ENCODE measurements at regions not wholly inside any gene's neighbourhood (a gene's known extent, or its start where the extent isn't known, plus 50 kb on each side); places are given as distances from the start of the nearest gene placed in this dataset.

DNA sequence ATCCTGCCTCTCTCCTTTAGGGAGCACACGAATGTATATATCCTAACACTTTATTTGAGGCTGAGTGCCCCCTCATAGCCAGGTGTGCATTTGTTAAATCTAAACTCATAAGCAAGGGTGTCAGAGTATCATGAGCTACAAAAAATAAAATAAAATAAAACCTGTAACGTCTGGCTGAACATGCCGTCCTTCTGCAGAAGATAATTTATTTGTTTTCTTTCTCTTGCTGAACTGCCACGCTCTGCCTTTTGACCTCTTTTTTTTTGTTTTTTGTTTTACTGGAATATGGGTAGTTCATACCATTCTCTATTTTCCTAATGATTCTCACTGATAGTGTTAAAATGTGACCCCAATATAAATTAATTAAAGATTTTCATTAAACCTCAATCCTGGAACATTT, 117.7 kb upstream of the MPDZ start:
- H3K4me3 ChIP-seq (ENCODE audit: low read depth, low read length) = no peak overlapping the region
- DNase-seq (ENCODE audit: low read depth) = no peak
- TF ChIP-seq, protein P1, sequence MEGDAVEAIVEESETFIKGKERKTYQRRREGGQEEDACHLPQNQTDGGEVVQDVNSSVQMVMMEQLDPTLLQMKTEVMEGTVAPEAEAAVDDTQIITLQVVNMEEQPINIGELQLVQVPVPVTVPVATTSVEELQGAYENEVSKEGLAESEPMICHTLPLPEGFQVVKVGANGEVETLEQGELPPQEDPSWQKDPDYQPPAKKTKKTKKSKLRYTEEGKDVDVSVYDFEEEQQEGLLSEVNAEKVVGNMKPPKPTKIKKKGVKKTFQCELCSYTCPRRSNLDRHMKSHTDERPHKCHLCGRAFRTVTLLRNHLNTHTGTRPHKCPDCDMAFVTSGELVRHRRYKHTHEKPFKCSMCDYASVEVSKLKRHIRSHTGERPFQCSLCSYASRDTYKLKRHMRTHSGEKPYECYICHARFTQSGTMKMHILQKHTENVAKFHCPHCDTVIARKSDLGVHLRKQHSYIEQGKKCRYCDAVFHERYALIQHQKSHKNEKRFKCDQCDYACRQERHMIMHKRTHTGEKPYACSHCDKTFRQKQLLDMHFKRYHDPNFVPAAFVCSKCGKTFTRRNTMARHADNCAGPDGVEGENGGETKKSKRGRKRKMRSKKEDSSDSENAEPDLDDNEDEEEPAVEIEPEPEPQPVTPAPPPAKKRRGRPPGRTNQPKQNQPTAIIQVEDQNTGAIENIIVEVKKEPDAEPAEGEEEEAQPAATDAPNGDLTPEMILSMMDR (IDR thresholded peaks at IDR 0.05; ENCODE audit: insufficient read depth, low read depth, low read length, missing control alignments) = no peak

DNA sequence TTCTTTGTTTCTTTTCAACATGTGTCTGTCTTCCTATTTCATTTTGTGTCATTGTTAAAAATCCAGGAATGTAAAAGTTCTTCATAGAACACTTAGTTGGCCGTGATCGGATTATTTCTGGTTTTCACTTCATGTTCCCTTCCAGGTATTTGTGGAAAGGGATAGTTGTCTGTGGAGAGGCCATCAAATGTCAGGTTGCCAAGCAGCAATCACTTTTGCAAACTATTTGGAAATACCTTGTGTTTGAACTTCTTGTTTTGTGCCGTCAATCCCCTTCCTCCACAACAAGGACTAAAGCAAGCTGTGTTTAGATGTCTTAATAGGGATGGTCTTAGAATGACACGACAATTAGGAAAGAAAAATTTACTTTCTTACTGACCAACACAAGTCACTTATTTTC, 116.9 kb upstream of the MPDZ start:
- no peak overlapping the region for H3K4me3 ChIP-seq (ENCODE audit: low read depth, low read length)
- TF ChIP-seq, protein P1 (IDR thresholded peaks at IDR 0.05; ENCODE audit: insufficient read depth, low read depth, low read length, missing control alignments) = no peak
- DNase-seq (ENCODE audit: low read depth) = no peak

DNA sequence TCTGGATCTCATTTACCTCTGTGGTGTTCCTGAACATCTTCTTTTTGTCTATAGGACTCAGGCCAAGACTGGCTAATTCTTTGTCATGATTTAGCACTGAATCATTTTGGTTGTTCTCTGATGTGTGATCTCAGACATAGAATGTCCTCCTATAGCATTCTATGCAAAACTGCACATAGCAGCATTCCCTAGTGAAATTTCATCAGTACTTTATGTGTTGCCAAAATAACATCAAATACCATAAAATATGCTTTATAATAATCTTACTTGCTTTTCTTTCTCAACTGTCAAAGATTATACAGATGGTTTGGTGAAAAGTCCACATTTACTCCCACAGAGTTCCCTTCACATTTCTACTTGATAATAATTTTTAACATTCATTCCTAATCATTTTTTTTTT, 115.7 kb upstream of the MPDZ start:
- H3K4me3 ChIP-seq (ENCODE audit: low read depth, low read length) = no peak overlapping the region
- TF ChIP-seq, protein P1 (IDR thresholded peaks at IDR 0.05; ENCODE audit: insufficient read depth, low read depth, low read length, missing control alignments) = no peak
- no peak for DNase-seq (ENCODE audit: low read depth)

DNA sequence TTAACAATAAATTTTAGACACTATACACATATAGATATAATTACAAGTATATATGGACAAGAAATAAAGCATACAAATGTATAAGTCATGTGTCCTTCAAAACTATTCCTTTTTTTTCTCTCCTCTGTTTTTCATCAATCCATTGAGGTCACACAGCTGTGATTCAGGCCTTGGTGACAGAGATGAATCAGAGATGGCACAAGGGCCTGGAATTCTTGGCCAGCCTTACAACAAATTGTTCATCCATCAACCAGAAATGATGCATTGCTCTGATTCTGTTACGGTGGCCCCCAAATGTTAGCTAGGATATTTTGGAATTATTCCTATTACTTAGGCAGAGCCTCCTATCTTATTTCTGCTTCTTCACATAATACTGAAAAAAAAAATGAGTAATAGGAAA, 108.7 kb upstream of the MPDZ start:
- DNase-seq (ENCODE audit: low read depth) = no peak
- no peak overlapping the region for H3K4me3 ChIP-seq (ENCODE audit: low read depth, low read length)
- TF ChIP-seq, protein P1 (IDR thresholded peaks at IDR 0.05; ENCODE audit: insufficient read depth, low read depth, low read length, missing control alignments) = no peak

DNA sequence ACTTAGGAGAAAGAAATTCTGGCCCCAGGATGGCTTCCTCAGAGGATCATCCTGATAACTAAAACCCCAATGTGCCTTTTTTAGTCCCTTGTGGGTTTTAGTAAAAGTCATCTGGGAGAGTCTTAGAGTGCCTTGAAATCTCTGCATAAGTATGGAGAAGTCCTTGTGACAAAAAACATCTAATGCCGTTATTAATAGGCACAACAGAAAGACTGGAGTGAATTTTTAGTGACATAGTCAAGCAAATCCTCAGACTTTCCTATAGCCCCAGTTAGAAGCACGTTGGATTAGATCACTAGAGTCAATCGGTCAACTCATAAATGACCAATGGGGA, 108.2 kb upstream of the MPDZ start:
- TF ChIP-seq, protein P1 (IDR thresholded peaks at IDR 0.05; ENCODE audit: insufficient read depth, low read depth, low read length, missing control alignments) = no peak
- no peak for DNase-seq (ENCODE audit: low read depth)

DNA sequence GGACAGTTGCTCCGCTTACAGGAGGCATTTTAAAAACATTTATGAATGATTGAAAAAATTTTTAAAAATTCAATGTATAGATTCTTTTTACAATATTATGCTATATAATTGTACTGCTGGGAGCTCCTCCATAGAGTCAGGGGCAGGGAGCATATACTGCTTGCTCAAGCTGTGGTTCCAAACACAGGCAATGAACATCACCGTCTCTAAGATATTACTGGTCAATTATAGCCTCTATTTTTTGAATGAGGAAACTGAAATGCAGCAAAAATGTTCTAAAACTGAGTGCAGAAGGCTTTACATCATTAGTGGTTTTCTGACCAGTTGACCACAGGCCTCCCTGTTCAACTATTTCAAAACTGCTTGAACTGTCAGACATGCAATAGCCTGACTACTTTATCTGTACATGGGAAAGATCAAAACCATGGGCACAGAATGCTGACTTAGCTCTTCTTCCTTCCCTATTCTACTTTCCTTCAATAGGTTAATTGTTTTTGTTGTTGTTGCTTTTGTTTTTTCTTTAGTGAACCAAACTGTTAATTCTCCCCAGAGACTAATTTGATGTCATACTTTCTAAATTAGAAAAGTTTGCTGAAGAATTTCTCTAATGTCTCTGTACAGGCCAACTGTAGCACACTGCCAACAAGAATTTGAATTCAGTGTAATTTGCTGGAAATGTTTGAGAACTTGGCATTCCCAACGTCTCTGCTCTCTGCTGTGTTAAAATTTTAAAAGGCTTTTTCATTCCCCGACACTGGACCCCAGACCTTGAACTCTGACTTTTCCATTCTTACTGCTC, 107.6 kb upstream of the MPDZ start:
- TF ChIP-seq, protein P1 (IDR thresholded peaks at IDR 0.05; ENCODE audit: insufficient read depth, low read depth, low read length, missing control alignments) = no peak
- H3K4me3 ChIP-seq (ENCODE audit: low read depth, low read length) = no peak overlapping the region
- DNase-seq (ENCODE audit: low read depth) = no peak

More for the DNA sequence above, 108.2 kb upstream of the MPDZ start:
- no peak overlapping the region for H3K4me3 ChIP-seq (ENCODE audit: low read depth, low read length)

DNA sequence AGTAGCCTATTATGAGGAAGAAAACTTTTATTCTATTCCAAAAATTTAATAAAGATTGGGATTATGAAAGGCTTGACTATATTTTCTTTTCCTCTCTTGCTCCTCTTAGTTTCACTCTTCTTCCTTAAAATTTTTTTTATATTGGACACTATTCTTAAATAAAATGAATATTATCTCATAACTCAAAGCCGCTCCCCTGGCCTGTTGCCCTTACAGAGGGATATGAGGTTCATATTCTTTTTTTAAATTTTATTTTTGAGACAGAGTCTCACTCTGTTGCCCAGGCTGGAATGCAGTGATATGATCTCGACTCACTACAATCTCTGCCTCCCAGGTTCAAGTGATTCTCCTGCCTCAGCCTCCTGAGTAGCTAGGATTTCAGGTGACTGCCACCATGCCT, 106.8 kb upstream of the MPDZ start:
- DNase-seq (ENCODE audit: low read depth) = no peak
- TF ChIP-seq, protein P1 (IDR thresholded peaks at IDR 0.05; ENCODE audit: insufficient read depth, low read depth, low read length, missing control alignments) = no peak
- no peak overlapping the region for H3K4me3 ChIP-seq (ENCODE audit: low read depth, low read length)
